Limb (tissue), 2 donors: ENCODE measurements at regions not wholly inside any gene's neighbourhood (a gene's known extent, or its start where the extent isn't known, plus 50 kb on each side); places are given as distances from the start of the nearest gene placed in this dataset.

ENCODE experiments used
- DNase-seq, 2 donors: peaks; one replicate each; pipeline ENCODE4 v3.0.0-alpha.2; 2016; ENCODE audit errors: extremely low spot score in 2 of 2

GRCh38 chr3:43207628-43208085, 78.7 kb upstream of the SNRK start:
- DNase-seq = no peak

DNA sequence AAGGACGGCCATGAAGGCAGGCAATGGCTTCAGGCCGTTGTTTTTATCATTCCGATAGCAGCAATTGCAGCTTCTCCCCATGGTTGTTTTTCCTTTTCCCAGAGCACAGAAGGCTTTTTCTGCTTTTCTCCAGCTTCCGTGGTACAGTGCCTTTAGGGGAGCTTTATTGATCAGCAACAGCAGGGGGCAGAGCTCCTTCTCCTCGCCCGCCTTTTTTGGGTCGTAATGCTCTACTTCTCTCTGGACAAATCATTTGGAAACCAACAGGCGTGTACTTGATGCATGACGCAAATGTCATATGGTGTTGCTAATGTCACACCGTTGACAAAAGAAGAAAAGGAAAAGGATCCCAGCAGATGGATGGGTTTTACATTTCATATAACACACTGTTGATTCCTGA, 79.7 kb upstream of the SNRK start:
- no peak for DNase-seq

GRCh38 chr3:43206105-43206504, 80.2 kb upstream of the SNRK start:
- no peak for DNase-seq

DNA sequence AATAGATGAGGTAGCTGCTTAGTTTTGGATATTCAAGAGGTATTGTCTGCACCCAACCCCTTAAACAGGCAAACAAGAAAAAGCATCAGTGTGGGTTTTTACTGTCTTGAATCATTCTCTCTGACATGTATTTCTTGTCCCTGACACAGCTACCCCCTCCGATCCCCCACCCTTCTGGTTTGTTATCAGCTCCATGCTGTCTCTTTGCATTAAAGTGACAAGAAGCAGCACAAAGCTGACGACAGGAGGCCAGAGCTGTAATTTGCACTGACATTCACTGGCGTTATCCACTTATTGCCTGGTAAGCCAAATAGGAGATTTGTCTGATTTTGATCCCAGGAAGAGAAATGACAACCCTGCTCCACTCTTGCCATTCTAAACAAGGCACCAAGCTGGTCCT, 83.3 kb upstream of the SNRK start:
- no peak for DNase-seq

GRCh38 chr3:43201581-43201980, 84.8 kb upstream of the SNRK start:
- no peak for DNase-seq

GRCh38 chr3:43199645-43200306, 86.6 kb upstream of the SNRK start:
- DNase-seq = no peak

GRCh38 chr3:43198791-43199644, 87.3 kb upstream of the SNRK start:
- DNase-seq = no peak

DNA sequence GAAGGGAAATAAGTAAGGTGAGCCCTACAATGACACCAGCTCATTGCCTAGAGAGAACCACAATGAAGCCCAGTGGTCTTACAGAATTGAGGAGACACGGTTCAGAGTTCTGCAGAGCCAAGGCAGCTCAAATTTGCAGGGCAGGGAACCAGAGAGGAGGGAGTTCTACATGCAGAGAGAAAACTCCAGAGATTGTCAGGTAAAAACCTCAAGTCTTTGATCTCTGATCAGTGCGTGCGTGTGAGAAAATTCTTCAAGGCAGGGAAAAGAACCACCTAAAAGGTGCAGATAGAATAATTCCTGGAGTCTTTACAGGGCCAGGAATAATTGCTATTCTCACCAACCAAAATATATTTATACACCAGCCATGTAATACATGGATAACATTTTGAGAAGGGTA, 88.0 kb upstream of the SNRK start:
- DNase-seq = no peak

GRCh38 chr3:43197181-43197580, 89.2 kb upstream of the SNRK start:
- no peak for DNase-seq

DNA sequence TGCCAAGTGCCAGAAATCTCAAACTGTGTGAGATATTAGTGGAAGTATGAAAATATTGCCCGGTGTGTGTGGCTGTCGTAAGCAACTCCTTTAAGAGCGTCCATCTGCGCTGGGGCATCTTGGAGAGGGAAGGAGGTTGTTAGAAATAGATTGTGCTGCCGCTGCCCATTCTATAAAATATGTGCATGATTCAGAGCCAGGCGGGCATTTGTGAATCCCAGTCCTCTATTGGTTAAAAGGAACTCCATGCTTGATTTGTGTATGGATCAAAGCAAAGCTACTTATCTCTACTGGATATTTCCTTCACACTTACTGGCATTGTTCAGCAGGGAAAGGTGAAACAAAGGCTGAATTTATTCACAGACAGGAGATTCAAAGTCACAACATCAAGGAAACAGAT, 89.6 kb upstream of the SNRK start:
- DNase-seq = no peak

GRCh38 chr3:43195115-43195498, 89.2 kb upstream of the POMGNT2 start:
- DNase-seq = no peak

DNA sequence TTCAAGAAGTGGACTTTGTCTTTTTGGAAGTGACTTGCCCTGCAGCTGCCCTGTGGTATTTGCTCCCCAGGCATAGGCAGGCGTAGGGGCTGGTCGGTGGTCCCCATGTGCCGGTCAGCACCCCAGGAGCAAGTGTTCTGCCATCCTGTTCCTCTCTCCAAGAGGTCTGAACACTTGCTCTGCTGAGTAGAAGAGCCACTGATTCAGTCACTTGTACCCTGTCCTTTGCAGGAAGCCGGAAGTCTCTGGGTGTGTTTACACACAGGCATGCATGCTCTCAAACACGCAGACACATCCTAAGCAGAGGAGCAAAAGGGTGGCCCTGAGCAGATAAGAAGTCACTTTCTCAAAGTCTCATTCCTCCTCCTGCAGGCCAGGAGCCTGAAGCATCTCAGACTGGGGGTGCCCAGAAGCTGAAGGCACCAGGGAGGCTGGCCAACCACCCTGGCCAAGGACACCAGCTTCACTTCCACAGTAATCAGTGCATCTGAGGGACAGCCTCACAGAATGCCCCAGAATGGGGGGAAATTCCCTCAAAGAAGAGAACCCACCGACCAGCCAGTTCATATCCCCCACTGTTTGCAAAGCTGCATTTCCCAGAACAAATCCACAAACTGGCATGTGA, 88.7 kb upstream of the POMGNT2 start:
- DNase-seq = no peak

GRCh38 chr3:43194069-43194468, 88.2 kb upstream of the POMGNT2 start:
- DNase-seq = no peak

GRCh38 chr3:43192028-43192427, 86.1 kb upstream of the POMGNT2 start:
- no peak for DNase-seq

GRCh38 chr3:43191116-43191515, 85.2 kb upstream of the POMGNT2 start:
- no peak for DNase-seq

DNA sequence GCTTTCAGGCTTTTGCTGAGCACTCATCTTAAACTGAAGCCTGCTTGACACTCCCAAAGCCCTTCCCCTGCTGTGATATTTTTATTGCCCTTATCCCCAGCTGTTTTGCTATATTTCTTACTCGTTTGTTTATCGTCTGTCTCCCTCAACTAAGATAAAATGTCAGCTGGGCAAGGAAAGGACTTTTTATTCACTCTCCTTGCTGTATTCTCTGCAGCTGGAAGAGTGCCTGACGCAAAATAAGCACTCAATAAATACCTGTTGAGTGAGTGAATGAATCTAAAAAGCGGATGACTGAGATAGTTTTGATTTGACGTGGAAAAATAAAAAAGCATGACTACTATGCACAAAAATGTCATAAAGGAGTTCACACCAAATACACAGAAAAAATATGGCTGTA, 84.8 kb upstream of the POMGNT2 start:
- no peak for DNase-seq

DNA sequence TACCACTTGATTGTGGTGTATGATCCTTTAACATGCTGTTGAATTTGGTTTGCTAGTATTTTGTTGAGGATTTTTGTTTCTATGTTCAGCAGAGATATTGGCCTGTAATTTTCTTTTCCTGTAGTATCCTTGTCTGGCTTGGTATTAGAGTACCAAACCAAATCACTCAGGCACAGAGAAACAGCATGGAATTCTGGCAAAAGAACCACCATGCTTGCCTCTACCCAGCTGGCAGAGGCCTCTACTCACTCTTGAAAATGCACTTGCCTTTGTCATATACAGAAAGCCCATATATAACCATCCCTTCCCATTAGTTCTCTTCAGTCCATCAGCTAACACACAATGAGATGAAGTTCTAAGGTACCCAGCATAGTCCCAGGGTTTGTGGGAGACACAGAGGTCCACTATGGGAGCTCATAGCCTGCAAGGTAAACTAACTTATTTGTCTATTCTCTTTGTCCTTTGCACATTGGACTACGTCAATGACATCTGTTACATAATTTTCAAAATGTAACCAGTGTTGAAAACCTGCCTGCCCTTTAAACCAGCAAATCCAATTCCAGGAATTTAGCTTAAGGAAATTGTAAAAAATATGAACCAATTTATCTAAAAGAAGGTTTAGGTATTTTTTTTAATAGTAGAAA, 82.1 kb upstream of the POMGNT2 start:
- DNase-seq = no peak

GRCh38 chr3:43185983-43186314, 80.1 kb upstream of the POMGNT2 start:
- DNase-seq = no peak

GRCh38 chr3:43185274-43185982, 79.5 kb upstream of the POMGNT2 start:
- DNase-seq = no peak

- DNase-seq = no peak
Measured at GRCh38 chr3:43183456-43183855, 77.6 kb upstream of the POMGNT2 start.

DNA sequence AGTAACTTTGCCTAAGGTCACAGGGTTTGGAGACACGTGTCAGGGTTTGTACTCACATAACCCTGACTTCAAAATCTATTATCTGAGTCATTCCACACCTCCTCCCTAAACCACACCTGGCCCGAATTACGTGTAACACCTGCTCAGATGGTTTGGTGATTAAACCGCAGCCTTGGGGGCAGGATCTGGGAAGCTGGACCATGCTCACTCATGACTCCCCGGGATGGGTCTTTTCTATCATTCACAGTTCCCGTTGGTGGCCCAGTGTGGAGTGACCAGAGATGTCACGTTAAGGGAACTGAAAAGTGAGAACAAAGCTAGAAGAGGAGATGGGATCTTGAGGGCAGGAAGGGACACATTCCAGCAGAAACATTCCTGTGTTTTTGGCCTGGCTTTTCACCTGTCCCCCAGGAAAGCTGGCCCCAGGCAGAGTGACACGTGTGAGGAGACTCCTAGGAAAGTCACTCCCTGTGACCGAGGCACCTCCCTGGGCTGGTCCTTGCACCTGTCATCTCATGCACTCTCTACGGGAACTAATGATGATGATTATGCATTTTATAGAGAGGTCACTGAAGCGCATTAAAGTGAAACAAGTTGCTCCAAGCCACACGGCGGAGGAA, 75.4 kb upstream of the POMGNT2 start:
- no peak for DNase-seq
